ENCODE measurements at regions not wholly inside any gene's neighbourhood (a gene's known extent, or its start where the extent isn't known, plus 50 kb on each side); places are given as distances from the start of the nearest gene placed in this dataset.

DNA sequence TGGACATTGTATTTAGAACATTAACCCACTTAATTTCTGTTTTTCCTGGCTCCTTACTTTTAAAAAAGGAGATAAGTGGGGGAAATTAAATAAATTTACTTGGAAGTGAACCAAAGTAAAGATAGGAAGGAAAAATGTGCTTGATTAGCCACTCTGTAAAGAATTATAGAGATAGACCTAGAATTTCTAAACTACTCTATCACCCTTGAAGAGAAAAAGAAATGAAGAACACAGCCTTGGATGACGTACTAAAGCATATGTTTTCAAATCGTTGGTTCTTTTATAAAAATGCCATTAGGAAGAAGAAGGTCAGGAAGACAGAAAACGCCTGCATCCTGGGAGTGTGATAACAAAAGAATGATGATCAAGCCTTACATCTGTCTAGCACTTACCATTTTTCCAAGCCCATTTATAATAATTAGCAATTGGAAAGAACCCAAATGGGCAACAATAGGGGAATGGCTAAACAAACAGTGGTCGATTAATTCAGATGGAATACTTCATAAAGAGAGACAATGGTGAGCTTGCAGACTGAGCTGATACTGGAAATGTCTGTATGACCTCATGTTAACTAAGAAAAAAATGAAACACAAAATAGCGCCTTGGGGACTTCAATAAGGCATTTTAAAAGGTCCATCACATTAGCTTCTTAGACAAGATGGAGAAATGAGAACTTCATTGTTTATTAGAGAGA lies 81.0 kb upstream of the LRRC55 start:
- no peak for DNase-seq (ENCODE audit: low read depth)
- TF ChIP-seq, protein P1, sequence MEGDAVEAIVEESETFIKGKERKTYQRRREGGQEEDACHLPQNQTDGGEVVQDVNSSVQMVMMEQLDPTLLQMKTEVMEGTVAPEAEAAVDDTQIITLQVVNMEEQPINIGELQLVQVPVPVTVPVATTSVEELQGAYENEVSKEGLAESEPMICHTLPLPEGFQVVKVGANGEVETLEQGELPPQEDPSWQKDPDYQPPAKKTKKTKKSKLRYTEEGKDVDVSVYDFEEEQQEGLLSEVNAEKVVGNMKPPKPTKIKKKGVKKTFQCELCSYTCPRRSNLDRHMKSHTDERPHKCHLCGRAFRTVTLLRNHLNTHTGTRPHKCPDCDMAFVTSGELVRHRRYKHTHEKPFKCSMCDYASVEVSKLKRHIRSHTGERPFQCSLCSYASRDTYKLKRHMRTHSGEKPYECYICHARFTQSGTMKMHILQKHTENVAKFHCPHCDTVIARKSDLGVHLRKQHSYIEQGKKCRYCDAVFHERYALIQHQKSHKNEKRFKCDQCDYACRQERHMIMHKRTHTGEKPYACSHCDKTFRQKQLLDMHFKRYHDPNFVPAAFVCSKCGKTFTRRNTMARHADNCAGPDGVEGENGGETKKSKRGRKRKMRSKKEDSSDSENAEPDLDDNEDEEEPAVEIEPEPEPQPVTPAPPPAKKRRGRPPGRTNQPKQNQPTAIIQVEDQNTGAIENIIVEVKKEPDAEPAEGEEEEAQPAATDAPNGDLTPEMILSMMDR (conservative IDR thresholded peaks at IDR 0.05; ENCODE audit: low read depth, low read length) = no peak
- H3K4me3 ChIP-seq (ENCODE audit: low read length) = no peak overlapping the region

DNA sequence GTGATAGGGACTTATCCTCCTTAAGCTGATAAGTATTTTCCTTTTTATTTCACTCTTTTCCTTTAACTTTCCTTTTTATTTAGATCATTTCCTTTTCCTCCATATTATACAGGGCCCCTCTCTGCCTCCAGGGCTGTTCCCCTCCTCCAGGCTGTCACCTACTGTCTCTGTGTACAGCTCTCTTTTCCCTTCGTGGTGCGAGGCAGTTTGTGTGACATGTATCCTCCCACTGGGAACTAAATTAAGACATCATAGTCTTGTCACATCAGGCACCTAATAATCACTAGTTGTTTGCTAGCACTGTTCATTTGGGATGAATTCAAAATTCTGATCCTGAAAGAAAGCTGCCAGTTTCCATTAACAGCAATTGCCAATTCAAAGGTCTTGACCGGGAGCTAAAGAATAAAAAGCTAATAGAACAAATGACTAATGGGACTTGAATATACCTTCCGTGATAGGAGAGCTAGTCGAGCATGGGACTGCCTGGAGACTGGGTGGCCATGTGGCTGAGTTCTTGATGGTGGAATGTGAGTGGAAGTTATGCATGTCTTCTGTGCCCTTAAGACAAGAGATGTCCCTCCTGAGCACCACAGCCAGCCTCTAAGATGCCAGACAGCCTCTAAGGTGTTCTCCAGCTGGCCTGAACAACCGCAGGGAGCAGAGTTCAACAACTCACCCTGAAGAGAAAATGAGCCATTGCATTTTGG lies 77.7 kb upstream of the LRRC55 start:
- no peak for DNase-seq (ENCODE audit: low read depth)
- no peak overlapping the region for H3K4me3 ChIP-seq (ENCODE audit: low read length)
- TF ChIP-seq, protein P1 (conservative IDR thresholded peaks at IDR 0.05; ENCODE audit: low read depth, low read length) = no peak

DNA sequence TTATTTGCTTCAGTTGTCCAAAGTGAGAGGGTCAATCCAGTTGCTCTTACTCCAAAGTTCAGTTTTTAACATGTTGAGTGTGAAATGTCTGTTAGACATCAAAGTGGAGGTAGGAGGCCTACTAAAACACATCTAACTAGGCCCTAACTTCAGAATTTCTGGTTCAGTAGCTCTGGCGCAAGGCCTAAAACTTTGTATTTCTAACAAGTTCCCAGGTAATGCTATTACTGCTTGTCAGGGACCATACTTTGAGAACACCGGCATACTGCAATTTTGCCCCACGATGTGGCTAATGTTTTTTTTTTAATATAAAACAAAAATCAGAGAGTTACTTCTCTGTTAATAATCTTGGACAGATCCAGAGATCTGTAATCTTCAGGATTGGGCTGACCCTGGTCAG lies 72.4 kb upstream of the LRRC55 start:
- TF ChIP-seq, protein P1 (conservative IDR thresholded peaks at IDR 0.05; ENCODE audit: low read depth, low read length) = no peak
- no peak overlapping the region for H3K4me3 ChIP-seq (ENCODE audit: low read length)
- DNase-seq (ENCODE audit: low read depth) = no peak

DNA sequence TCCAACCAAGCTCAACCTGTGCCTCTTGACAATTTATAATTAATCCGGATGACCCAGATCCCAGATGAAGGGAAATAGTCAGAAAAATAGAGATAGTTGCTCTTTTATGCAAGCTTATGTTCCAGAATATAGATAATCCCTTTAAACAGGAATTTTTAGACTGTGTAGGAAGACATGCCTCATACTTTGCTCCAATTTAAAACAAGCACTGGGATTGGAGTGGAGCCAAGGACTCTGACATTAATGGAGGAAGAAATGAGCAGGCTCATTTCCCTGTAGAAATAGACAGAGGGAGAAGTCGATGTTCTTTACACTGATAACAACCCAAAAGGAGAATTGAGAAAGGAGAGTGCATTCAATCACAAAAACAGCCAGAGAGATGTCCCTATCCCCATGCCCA lies 70.1 kb upstream of the LRRC55 start:
- TF ChIP-seq, protein P1 (conservative IDR thresholded peaks at IDR 0.05; ENCODE audit: low read depth, low read length) = no peak
- DNase-seq (ENCODE audit: low read depth) = no peak
- H3K4me3 ChIP-seq (ENCODE audit: low read length) = no peak overlapping the region

DNA sequence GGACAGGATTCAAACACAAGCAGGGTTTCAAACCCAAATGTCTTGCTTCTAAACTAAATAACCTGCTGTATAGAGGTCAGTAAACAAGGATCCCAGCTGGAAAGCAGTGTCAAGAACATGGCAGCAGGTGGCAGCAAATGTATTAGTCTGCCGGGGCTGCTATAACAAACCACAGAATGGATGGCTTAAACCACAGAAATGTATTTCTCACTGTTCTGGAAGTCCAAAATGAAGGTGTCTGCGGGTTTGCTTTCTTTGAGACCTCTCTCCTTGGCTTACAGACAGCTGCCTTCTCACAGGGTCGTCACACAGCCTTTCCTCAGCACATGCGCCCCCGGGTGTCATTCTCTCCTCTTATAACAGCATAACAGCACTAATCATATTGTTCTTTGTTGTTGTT lies 65.1 kb upstream of the LRRC55 start:
- TF ChIP-seq, protein P1 (conservative IDR thresholded peaks at IDR 0.05; ENCODE audit: low read depth, low read length) = peak; percentile 60
- H3K4me3 ChIP-seq (ENCODE audit: low read length) = no peak overlapping the region
- DNase-seq (ENCODE audit: low read depth) = peak; percentile 4

DNA sequence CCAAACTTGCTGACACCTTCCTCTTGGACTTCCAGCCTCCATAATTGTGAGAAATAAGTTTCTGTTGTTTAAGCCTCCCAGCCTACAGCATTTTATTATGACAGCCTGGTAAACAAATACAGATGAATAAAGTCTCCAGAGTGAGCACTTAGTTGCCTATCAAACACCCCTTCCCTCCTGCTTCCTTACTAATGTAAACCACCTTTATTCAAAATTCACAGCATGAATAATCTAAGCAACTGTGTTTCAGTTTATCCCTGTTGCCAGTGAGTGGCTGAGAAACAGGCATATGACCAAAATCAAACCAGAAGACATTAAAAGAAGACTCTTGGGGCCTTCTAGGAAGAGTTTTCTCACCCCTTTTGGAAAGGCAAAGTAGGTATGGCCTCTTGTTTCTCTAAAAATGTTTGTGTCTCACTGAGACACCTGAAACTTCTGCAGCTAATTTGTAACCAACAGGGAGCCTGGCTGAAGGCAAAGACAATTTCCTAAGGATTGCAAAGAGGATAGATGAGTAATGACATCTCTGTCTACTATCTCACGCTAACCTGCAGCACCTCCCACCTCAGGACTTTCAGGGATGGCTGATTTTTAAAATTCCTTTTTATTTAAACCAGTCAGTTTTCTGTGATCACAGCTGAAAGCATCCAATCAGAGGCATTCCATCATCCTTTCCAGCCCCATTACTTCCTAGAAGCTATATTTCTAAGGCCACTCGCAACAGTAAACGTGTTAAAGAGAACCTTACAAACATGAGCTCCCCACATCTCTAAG lies 61.4 kb upstream of the LRRC55 start:
- TF ChIP-seq, protein P1 (conservative IDR thresholded peaks at IDR 0.05; ENCODE audit: low read depth, low read length) = no peak
- DNase-seq (ENCODE audit: low read depth) = no peak

More for the DNA sequence above, 61.4 kb upstream of the LRRC55 start:
- no peak overlapping the region for H3K4me3 ChIP-seq (ENCODE audit: low read length)

Measured in retinal pigment epithelial cell (primary cell).